SK-N-SH (cell line): ENCODE measurements at regions not wholly inside any gene's neighbourhood (a gene's known extent, or its start where the extent isn't known, plus 50 kb on each side); places are given as distances from the start of the nearest gene placed in this dataset.

Experiments used
- CHD2 ChIP-seq: fragments of 150-350 bp; IDR thresholded peaks from 2 replicates; pipeline ENCODE4 v1.6.1; 2018; ENCODE audit warnings: low read length; ENCODE audit not compliant: partially characterized antibody
- CTCF ChIP-seq: fragments of 200-600 bp; sonication (generic); IDR thresholded peaks from 2 replicates; pipeline ENCODE4 v1.6.1; 2017; ENCODE audit warnings: antibody characterized with exemption, mild to moderate bottlenecking, moderate library complexity
- EP300 ChIP-seq, 2 experiments: IDR thresholded peaks; 2 replicates each; pipeline versions ENCODE4 v1.4.0 to v1.6.1; 2012; ENCODE audit warnings: borderline replicate concordance in 1 of 2, low read depth in 1 of 2, low read length in 1 of 2
- FOXM1 ChIP-seq: IDR thresholded peaks from 2 replicates; pipeline ENCODE4 v1.4.0; 2012; ENCODE audit warnings: low read depth, mild to moderate bottlenecking
- GABPA ChIP-seq: IDR thresholded peaks from 2 replicates; pipeline ENCODE4 v1.4.0; 2012; ENCODE audit warnings: low read depth, mild to moderate bottlenecking
- NRF1 ChIP-seq: IDR thresholded peaks from 2 replicates; pipeline ENCODE4 v1.6.1; 2012; ENCODE audit warnings: low read depth, mild to moderate bottlenecking, low read length
- POLR2AphosphoS5 ChIP-seq: IDR thresholded peaks from 2 replicates; pipeline ENCODE4 v1.6.1; 2012; ENCODE audit warnings: low read depth, low read length
- RFX5 ChIP-seq: IDR thresholded peaks from 2 replicates; pipeline ENCODE4 v1.6.1; 2012; ENCODE audit warnings: mild to moderate bottlenecking, improper control_type of control experiment, low read length
- SIN3A ChIP-seq: IDR thresholded peaks from 2 replicates; pipeline ENCODE4 v1.6.1; 2012; ENCODE audit warnings: low read depth, mild to moderate bottlenecking, low read length, moderate library complexity, borderline replicate concordance
- TCF12 ChIP-seq: IDR thresholded peaks from 2 replicates; pipeline ENCODE4 v1.4.0; 2012
- USF1 ChIP-seq: IDR thresholded peaks from 2 replicates; pipeline ENCODE4 v1.4.0; 2012; ENCODE audit warnings: low read depth, borderline replicate concordance
- ZBTB33 ChIP-seq: IDR thresholded peaks from 2 replicates; pipeline ENCODE4 v1.4.0; 2012; ENCODE audit warnings: low read depth, borderline replicate concordance

- TF ChIP-seq CTCF (no peak), CHD2 (no peak), EP300 (IDR thresholded peaks at IDR 0.05; ENCODE audit: borderline replicate concordance in 1 of 2, low read depth in 1 of 2, low read length in 1 of 2) (no peak), POLR2AphosphoS5 (no peak), NRF1 (no peak), USF1 (no peak), GABPA (no peak), ZBTB33 (no peak), TCF12 (no peak), SIN3A (no peak), FOXM1 (no peak), RFX5 (no peak)
Measured at GRCh38 chr13:28579322-28579721, 79.6 kb upstream of the POMP start.
